Gastrocnemius medialis (tissue), 4 donors: ENCODE measurements at regions not wholly inside any gene's neighbourhood (a gene's known extent, or its start where the extent isn't known, plus 50 kb on each side); places are given as distances from the start of the nearest gene placed in this dataset.

Experiments
- POLR2A ChIP-seq, 2 donors: fragments of 450-650 bp; IDR thresholded peaks; one replicate each; pipeline ENCODE4 v1.6.1; 2017; ENCODE audit warnings: antibody characterized with exemption in 2 of 2, mild to moderate bottlenecking in 2 of 2, moderate library complexity in 2 of 2
- TF ChIP-seq, protein P1 (sequence below), 5 experiments: fragments of 450-650 bp in 3 of 5; fragments of 200-600 bp in 2 of 5; sonication (generic) in 2 of 5; IDR thresholded peaks in 4 of 5; conservative IDR thresholded peaks in 1 of 5; 1 replicate in 4 of 5; 2 replicates in 1 of 5; pipeline ENCODE4 v1.5.1; 2016 to 2019; ENCODE audit warnings: antibody characterized with exemption in 5 of 5, mild to moderate bottlenecking in 3 of 5, moderate library complexity in 3 of 5

DNA sequence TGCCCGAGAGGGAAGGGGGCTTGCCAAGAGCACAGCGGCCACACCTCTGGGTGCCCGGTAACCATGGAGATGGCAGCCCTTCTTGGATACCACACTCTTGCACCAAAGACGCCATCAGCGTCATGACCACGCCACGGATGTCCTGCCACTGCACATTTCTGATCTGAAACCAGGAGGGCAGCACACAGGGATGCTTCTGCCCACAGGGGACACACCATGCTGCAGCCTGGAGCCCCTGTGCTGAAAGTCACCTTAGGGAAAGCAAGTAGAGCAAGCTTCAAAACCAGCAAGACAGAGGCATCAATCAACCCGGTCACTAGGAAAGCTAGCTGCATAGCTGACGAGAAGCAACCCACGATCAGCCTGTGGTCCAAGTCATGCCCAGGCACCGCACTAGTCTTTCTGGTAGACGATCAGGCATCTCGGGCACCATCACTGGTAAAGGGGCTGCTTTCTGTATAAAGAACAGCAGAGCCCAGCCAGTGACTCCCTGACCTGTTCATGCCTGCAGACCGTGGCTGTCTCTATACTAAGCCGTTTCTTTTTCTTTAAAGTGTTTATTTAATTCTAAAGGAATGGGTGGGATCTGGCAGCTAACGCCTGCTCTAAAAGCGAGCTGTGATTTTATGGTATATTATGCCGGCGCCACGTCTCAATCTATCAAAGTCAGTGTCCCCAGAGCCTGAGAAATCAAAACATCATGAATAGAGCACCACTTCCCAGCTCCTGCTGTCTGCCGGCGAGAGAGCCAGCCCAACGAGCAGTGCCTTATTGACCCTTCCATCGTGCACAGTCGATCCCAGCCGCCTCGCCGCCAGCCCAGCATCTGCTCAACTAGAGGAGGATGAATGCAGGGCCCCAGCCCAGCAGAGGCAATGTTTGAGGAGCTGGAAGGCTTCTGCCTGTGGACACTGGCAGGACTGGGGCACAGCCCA is 244.7 kb downstream of the RBFOX3 start:
- TF ChIP-seq, protein P1, sequence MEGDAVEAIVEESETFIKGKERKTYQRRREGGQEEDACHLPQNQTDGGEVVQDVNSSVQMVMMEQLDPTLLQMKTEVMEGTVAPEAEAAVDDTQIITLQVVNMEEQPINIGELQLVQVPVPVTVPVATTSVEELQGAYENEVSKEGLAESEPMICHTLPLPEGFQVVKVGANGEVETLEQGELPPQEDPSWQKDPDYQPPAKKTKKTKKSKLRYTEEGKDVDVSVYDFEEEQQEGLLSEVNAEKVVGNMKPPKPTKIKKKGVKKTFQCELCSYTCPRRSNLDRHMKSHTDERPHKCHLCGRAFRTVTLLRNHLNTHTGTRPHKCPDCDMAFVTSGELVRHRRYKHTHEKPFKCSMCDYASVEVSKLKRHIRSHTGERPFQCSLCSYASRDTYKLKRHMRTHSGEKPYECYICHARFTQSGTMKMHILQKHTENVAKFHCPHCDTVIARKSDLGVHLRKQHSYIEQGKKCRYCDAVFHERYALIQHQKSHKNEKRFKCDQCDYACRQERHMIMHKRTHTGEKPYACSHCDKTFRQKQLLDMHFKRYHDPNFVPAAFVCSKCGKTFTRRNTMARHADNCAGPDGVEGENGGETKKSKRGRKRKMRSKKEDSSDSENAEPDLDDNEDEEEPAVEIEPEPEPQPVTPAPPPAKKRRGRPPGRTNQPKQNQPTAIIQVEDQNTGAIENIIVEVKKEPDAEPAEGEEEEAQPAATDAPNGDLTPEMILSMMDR (IDR thresholded peaks at IDR 0.05 in 4 of 5, conservative IDR thresholded peaks at IDR 0.05 in 1 of 5), result no peak
- TF ChIP-seq POLR2A (IDR thresholded peaks at IDR 0.05), result no peak
